Activated T-helper 2 cell treated with anti-CD3 and anti-CD28 coated beads, Interferon-gamma antibody, Interleukin-2, Interleukin-4, amounts not matched to agents 10 μg/mL and 5 μg/mL and 100 μg/mL, durations not matched to agents 14 hours and 24 hours and 36 hours (primary cell): ENCODE measurements at regions not wholly inside any gene's neighbourhood (a gene's known extent, or its start where the extent isn't known, plus 50 kb on each side); places are given as distances from the start of the nearest gene placed in this dataset.

Source experiments
- DNase-seq: peaks from one replicate; pipeline ENCODE4 v3.0.0; 2021; ENCODE audit warnings: low spot score
- H3K27ac Mint-ChIP-seq: one replicate; pipeline ENCODE4 v1.8.0; 2021; ENCODE audit warnings: mixed read lengths
- H3K27me3 Mint-ChIP-seq: one replicate; pipeline ENCODE4 v1.8.0; 2021; ENCODE audit warnings: low read depth, mixed read lengths
- H3K36me3 Mint-ChIP-seq: one replicate; pipeline ENCODE4 v1.8.0; 2021; ENCODE audit warnings: low read depth, mixed read lengths
- H3K4me1 Mint-ChIP-seq: one replicate; pipeline ENCODE4 v1.8.0; 2021; ENCODE audit warnings: low read depth, mixed read lengths
- H3K4me3 Mint-ChIP-seq: one replicate; pipeline ENCODE4 v1.8.0; 2021; ENCODE audit warnings: low read depth, mild to moderate bottlenecking, moderate library complexity, mixed read lengths
- H3K9me3 Mint-ChIP-seq: one replicate; pipeline ENCODE4 v1.8.0; 2021; ENCODE audit warnings: mixed read lengths
- intact Hi-C: fragments of 100-400 bp; cut with micrococcal nuclease; formaldehyde crosslinking; loops from one replicate; pipeline ENCODE4 v1.15.1; 2023

DNA sequence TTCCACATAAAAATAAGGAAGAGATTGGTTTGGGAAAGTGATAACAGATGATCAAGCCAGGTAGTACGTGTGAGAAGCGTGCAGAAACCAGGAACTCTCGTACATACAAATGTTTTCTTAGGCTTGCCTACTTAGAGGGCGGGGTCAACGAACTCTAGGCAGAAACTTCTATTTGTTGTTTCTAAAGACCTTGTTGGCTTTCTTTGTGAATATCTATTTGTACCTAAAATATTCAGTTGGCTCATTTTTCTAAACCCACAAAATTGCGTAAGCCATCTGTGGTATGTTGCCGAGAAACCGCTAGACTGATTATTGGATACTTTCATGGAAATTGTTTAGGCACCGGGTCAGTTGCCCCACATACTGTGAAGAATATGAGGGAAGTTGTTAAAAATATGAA lies 458.5 kb downstream of the MAT2B start:
- H3K9me3 Mint-ChIP-seq, result peaks cover 6% of the 10 kb centered on the region
- no peak overlapping the region for H3K4me3 Mint-ChIP-seq
- no peak for DNase-seq
- no peaks in the 10 kb centered on the region for H3K27me3 Mint-ChIP-seq
- intact Hi-C loops, result no loop called here
- no peaks in the 10 kb centered on the region for H3K36me3 Mint-ChIP-seq
- H3K27ac Mint-ChIP-seq, result no peak overlapping the region
- no peaks in the 10 kb centered on the region for H3K4me1 Mint-ChIP-seq

DNA sequence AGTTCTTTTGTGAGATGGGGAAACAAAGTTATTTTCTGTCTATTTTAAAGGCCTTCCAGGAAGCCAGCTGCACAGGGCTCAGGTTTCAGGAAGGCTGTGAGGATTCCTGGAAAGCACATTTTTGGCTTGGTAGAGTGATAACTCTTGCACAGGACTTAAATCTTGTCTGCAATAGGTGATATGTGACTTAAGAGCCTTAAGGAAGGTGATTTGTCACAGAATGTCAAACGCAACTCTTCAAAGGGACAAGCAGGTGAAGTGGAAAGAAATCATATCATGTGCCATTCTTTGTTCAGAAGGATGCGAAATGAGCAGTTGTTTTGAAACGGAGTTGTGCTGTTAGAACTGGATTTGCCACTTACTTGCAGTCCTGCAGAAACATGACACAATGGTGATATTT lies 459.3 kb downstream of the MAT2B start:
- no peak overlapping the region for H3K4me3 Mint-ChIP-seq
- DNase-seq, result no peak
- peaks cover 6% of the 10 kb centered on the region for H3K9me3 Mint-ChIP-seq
- H3K27me3 Mint-ChIP-seq, result no peaks in the 10 kb centered on the region
- H3K4me1 Mint-ChIP-seq, result no peaks in the 10 kb centered on the region
- intact Hi-C loops, result no loop called here
- no peaks in the 10 kb centered on the region for H3K36me3 Mint-ChIP-seq
- H3K27ac Mint-ChIP-seq, result no peak overlapping the region

DNA sequence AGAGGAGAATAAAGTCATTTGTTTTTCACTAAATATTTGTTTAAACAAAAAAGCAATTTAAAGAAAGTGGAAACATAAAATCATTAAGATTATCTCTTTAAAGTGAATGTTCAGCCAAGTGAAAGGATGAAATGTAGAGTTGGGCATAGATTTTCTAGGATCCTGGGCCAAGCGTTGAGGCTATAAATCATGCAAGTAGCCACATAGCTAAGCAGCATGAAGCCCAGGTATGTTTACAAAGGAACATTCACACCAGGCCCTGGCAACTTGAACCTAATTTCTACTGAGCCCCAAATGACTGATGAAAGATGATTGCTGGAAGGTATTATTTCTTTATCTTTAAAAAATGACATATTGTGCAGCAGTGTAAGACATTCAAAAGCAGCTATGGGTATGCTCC lies 461.8 kb downstream of the MAT2B start:
- intact Hi-C loops, result no loop called here
- Mint-ChIP-seq H3K36me3 (no peaks in the 10 kb centered on the region), H3K27ac (no peak overlapping the region), H3K4me1 (no peaks in the 10 kb centered on the region), H3K27me3 (no peaks in the 10 kb centered on the region), H3K4me3 (no peak overlapping the region), H3K9me3 (peaks cover 3% of the 10 kb centered on the region)
- no peak for DNase-seq

DNA sequence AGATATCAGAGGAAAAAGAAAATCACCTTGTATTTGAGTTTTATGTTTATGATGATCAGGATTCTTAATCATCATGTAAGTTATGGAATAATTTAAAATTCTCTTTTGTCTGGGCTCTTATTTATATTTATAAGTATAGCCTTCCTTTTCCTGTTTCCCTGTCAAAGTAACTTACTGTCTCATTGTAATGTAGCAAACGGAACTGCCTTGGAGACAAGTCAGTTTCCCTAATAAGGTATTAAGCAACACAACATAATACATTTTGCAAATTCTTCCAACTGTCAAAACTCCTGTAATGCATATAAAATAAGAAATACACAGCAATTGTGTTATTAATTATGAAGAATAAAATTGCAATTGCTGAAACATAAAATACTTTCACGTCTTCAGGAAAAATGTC lies 463.2 kb downstream of the MAT2B start:
- no peaks in the 10 kb centered on the region for H3K27me3 Mint-ChIP-seq
- H3K36me3 Mint-ChIP-seq, result no peaks in the 10 kb centered on the region
- H3K4me1 Mint-ChIP-seq, result no peaks in the 10 kb centered on the region
- no peaks in the 10 kb centered on the region for H3K9me3 Mint-ChIP-seq
- intact Hi-C loops, result no loop called here
- H3K27ac Mint-ChIP-seq, result no peak overlapping the region
- DNase-seq, result no peak
- no peak overlapping the region for H3K4me3 Mint-ChIP-seq

DNA sequence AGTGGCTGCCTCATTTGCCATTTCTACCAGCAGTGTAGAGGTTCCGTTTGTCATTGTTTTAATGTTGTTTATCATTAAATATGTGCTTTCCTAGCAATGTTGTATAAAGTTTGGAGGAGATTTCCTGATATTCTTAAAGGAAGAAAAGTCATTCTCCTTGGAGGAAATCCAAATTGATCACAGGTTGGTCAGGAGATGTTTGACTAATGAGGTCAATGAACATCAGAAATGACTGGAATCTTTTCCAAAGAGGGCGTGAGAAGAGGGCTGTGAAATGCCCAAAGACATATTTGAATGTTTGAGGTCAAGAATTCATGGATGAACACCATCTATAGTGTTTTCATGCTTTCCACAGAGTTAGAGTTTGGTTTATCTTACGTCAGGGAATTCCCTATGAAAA lies 471.3 kb downstream of the MAT2B start:
- Mint-ChIP-seq H3K4me3 (no peak overlapping the region), H3K27ac (no peak overlapping the region), H3K9me3 (peaks cover 6% of the 10 kb centered on the region), H3K36me3 (no peaks in the 10 kb centered on the region), H3K4me1 (no peaks in the 10 kb centered on the region), H3K27me3 (no peaks in the 10 kb centered on the region)
- intact Hi-C loops, result no loop called here
- DNase-seq, result no peak

DNA sequence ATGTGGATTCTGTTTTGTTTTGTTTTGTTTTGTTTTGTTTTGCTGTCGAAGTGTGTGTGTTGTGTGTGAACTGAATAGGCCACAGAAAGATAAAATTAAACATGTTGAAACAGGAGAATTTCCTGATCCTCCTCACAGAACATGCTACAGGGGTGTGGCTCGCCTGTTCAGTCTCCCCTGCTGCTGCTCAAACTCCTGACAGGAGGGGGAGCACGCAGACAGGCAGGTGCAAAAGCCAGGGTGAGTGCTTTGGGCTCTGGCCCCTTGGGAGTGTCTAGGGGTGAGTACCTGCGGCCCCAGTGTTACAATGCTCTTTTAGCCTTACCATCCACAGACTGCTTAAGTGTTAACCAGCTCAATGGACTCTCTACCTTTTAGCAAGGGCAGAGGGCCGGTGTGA lies 473.5 kb downstream of the MAT2B start:
- no peaks in the 10 kb centered on the region for H3K36me3 Mint-ChIP-seq
- H3K4me1 Mint-ChIP-seq, result no peaks in the 10 kb centered on the region
- intact Hi-C loops, result no loop called here
- no peak overlapping the region for H3K27ac Mint-ChIP-seq
- peaks cover 11% of the 10 kb centered on the region for H3K9me3 Mint-ChIP-seq
- DNase-seq, result no peak
- no peak overlapping the region for H3K4me3 Mint-ChIP-seq
- no peaks in the 10 kb centered on the region for H3K27me3 Mint-ChIP-seq

DNA sequence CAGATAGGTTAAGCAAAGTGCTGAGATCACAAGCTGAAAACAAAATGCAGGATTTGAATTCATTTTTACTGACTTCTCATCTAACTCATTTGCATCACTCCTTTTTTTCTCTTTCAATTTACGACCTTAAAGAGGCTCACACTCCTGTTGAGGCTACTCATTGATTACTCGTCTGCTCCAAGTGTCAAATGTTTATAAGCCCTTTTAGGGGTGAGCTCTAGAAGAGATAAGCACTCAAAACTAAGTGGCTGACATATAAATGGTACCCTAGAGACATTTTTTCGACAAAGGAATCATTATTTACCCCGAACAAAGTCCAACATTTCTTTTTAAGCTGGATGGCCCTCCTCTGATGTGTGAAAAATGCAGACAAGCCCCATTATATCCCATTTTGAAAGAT lies 483.1 kb downstream of the MAT2B start:
- Mint-ChIP-seq H3K27me3 (no peaks in the 10 kb centered on the region), H3K27ac (no peak overlapping the region), H3K36me3 (no peaks in the 10 kb centered on the region), H3K4me3 (no peak overlapping the region), H3K9me3 (peaks cover 6% of the 10 kb centered on the region), H3K4me1 (no peaks in the 10 kb centered on the region)
- intact Hi-C loops, result no loop called here
- no peak for DNase-seq

DNA sequence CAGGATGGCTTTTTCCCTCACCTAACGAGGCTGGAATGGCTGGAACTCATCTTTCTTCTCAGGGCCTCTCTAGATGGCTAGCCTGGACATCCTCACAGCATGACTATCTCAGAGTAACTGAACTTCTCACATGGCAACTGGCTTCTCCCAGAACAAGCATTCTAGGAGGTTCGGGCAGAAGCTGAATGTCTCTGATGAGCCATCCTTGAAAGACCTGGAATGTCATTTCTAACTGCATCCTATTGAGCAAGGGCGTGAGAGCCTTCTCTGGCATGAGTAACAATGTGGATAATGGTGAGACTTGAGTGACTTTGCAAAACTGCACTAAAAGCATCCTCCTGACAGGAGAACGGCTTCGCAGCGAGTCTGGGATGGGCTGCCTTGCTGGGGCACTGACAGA lies 487.7 kb downstream of the MAT2B start:
- H3K4me3 Mint-ChIP-seq, result no peak overlapping the region
- no peaks in the 10 kb centered on the region for H3K27me3 Mint-ChIP-seq
- peaks cover 4% of the 10 kb centered on the region for H3K9me3 Mint-ChIP-seq
- DNase-seq, result no peak
- no peaks in the 10 kb centered on the region for H3K4me1 Mint-ChIP-seq
- H3K27ac Mint-ChIP-seq, result no peak overlapping the region
- intact Hi-C loops, result no loop called here
- no peaks in the 10 kb centered on the region for H3K36me3 Mint-ChIP-seq

DNA sequence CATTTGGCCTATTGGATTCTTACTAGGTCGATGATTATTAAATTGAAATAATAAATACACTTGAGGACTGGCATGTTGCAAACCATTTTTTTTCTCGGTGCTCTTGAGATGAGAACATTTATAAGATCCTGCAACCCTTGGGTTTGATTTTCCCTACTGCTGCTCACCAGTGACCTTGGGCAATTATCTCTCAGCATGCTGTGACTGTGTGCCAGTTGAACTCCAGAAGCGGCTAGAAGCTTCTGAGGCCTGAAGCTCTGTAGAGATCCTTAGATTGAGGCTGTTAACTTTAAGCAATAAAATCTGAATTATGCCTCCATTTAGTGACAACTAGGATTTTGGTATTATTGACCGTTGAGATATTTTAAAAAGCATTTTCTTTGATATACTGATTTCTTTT lies 489.8 kb downstream of the MAT2B start:
- DNase-seq, result no peak
- no peak overlapping the region for H3K27ac Mint-ChIP-seq
- no peak overlapping the region for H3K4me3 Mint-ChIP-seq
- peaks cover 4% of the 10 kb centered on the region for H3K9me3 Mint-ChIP-seq
- intact Hi-C loops, result no loop called here
- H3K4me1 Mint-ChIP-seq, result no peaks in the 10 kb centered on the region
- no peaks in the 10 kb centered on the region for H3K36me3 Mint-ChIP-seq
- H3K27me3 Mint-ChIP-seq, result no peaks in the 10 kb centered on the region

DNA sequence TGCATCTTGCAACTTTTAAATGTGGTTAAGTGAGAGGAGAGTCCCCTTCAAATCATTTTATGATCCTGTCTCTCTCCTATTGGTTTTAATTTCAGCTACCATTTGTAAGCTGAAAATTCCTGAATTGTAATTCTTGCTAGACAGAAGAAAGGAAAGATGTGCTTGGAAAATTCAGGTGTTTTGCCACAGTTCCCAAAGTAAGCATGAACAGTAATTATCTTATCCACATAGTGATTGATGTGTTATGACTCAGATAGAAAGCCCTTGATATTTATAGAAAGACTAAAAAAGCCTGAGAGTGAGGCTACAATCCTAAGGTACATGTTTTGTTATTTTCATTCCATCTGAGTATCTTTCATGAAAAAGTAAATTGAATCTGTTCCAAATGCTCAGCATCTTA lies 492.5 kb downstream of the MAT2B start:
- Mint-ChIP-seq H3K27ac (no peak overlapping the region), H3K9me3 (peaks cover 4% of the 10 kb centered on the region), H3K4me3 (no peak overlapping the region), H3K36me3 (no peaks in the 10 kb centered on the region), H3K4me1 (no peaks in the 10 kb centered on the region), H3K27me3 (no peaks in the 10 kb centered on the region)
- DNase-seq, result no peak
- intact Hi-C loops, result no loop called here

DNA sequence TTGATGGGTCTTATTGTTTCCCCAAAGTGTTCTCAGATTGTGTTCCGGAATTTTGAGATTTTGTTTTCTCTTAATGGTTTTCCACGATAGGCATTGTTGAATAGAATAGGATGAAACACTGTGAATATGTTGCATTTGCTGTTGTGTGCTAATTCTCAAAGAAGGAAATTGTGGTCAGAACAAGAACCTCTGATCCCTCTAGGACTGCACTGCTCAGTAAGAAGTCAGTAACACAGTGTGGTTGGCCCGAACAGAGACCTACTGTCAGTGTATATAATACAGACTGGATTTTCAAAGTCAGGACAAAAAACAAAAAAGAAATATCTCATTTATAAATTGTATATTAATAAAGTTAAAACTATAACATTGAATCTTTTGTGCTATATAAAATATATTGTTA lies 494.8 kb downstream of the MAT2B start:
- H3K9me3 Mint-ChIP-seq, result peaks cover 4% of the 10 kb centered on the region
- DNase-seq, result no peak
- H3K4me3 Mint-ChIP-seq, result no peak overlapping the region
- intact Hi-C loops, result loop anchor here (10.0 kb wide), 1 partner anchor 435 kb away; no protein-coding TSS in a partner anchor
- no peak overlapping the region for H3K27ac Mint-ChIP-seq
- H3K36me3 Mint-ChIP-seq, result no peaks in the 10 kb centered on the region
- H3K4me1 Mint-ChIP-seq, result no peaks in the 10 kb centered on the region
- no peaks in the 10 kb centered on the region for H3K27me3 Mint-ChIP-seq

DNA sequence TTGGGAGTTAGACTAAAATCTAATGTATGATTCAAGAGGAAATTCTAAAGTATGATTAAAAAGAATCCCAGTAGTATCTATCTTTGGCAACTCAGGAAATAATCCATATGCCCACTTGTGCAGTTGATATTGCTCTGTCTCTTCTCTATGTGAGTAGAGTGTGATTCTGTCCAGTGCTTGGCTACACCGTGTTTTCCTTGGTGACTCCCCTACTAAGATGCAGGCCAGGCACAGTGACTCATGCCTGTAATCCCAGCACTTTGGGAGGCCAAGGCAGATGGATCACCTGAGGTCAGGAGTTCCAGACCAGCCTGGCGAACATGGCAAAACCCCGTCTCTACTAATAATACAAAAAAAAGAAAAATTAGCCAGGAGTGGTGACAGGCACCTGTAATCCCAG lies 495.4 kb downstream of the MAT2B start:
- Mint-ChIP-seq H3K9me3 (peaks cover 4% of the 10 kb centered on the region), H3K27me3 (no peaks in the 10 kb centered on the region), H3K4me3 (no peak overlapping the region), H3K4me1 (no peaks in the 10 kb centered on the region), H3K27ac (no peak overlapping the region), H3K36me3 (no peaks in the 10 kb centered on the region)
- intact Hi-C loops, result loop anchor here (10.0 kb wide), 1 partner anchor 436 kb away; no protein-coding TSS in a partner anchor
- no peak for DNase-seq

DNA sequence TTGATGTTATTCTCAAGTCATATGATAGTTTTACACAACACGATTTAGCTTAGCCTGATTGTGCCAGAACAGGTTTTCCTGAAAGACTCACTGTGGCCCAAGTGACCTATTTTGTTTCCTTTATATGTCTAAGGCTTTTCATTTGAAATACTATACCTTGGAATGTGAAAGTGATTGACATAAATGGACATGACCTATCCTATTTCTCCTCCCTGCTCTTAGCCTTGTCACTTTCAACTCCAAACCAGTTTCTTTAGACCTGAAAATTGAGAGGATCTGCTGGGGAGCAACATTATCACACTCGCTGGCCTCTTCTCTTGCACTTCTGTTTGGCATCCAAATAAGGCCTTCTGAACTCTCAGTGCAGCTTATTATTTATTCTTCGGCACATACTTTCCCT lies 496.8 kb downstream of the MAT2B start:
- no peak for DNase-seq
- Mint-ChIP-seq H3K27ac (no peak overlapping the region), H3K27me3 (no peaks in the 10 kb centered on the region), H3K9me3 (no peaks in the 10 kb centered on the region), H3K4me1 (no peaks in the 10 kb centered on the region), H3K4me3 (no peak overlapping the region), H3K36me3 (no peaks in the 10 kb centered on the region)
- intact Hi-C loops, result loop anchor here (10.0 kb wide), 1 partner anchor 437 kb away; no protein-coding TSS in a partner anchor

DNA sequence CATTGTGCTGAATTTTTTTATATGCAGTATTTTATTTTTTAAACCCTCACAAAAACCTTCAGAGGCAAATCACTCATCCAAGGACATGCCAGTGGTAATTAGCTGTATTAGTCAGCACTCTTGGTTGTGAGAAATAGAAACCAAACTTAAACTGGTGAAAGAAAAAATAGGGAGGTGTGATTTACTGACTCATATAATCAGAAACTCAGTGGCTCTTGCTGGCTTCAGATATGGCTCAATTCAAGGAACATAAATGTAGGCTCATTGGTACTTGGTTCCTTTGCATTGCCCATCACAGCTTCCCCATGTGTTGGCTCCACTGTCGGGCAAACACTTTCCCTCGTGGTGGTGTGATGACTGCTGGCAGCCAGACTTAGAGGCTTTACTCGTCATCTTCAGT lies 497.2 kb downstream of the MAT2B start:
- Mint-ChIP-seq H3K36me3 (no peaks in the 10 kb centered on the region), H3K4me1 (no peaks in the 10 kb centered on the region), H3K27ac (no peak overlapping the region), H3K4me3 (no peak overlapping the region), H3K27me3 (no peaks in the 10 kb centered on the region), H3K9me3 (no peaks in the 10 kb centered on the region)
- DNase-seq, result no peak
- intact Hi-C loops, result loop anchor here (10.0 kb wide), 1 partner anchor 438 kb away; no protein-coding TSS in a partner anchor
